ENCODE measurements at regions not wholly inside any gene's neighbourhood (a gene's known extent, or its start where the extent isn't known, plus 50 kb on each side); places are given as distances from the start of the nearest gene placed in this dataset.

- TF ChIP-seq EP300 (IDR thresholded peaks at IDR 0.05) (no peak), POLR2AphosphoS5 (IDR thresholded peaks at IDR 0.05) (no peak), POLR2A (IDR thresholded peaks at IDR 0.05; ENCODE audit: low read depth) (no peak)
- TF ChIP-seq, protein P1, sequence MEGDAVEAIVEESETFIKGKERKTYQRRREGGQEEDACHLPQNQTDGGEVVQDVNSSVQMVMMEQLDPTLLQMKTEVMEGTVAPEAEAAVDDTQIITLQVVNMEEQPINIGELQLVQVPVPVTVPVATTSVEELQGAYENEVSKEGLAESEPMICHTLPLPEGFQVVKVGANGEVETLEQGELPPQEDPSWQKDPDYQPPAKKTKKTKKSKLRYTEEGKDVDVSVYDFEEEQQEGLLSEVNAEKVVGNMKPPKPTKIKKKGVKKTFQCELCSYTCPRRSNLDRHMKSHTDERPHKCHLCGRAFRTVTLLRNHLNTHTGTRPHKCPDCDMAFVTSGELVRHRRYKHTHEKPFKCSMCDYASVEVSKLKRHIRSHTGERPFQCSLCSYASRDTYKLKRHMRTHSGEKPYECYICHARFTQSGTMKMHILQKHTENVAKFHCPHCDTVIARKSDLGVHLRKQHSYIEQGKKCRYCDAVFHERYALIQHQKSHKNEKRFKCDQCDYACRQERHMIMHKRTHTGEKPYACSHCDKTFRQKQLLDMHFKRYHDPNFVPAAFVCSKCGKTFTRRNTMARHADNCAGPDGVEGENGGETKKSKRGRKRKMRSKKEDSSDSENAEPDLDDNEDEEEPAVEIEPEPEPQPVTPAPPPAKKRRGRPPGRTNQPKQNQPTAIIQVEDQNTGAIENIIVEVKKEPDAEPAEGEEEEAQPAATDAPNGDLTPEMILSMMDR (IDR thresholded peaks at IDR 0.05): no peak
Observed at GRCh38 chr5:15263406-15263805, 236.6 kb upstream of the FBXL7 start.

Data from esophagus muscularis mucosa (tissue), 4 donors.